Osteocyte (in vitro differentiated cells): ENCODE measurements at regions not wholly inside any gene's neighbourhood (a gene's known extent, or its start where the extent isn't known, plus 50 kb on each side); places are given as distances from the start of the nearest gene placed in this dataset.

Experiments
- DNase-seq: peaks from one replicate; pipeline ENCODE4 v3.0.0; 2021; ENCODE audit warnings: mixed read lengths; ENCODE audit not compliant: unreplicated experiment; ENCODE audit errors: extremely low spot score
- H3K27ac Mint-ChIP-seq: one replicate; pipeline ENCODE4 v1.8.0; 2021; ENCODE audit warnings: mild to moderate bottlenecking, mixed read lengths; ENCODE audit not compliant: unreplicated experiment
- H3K27me3 Mint-ChIP-seq: one replicate; pipeline ENCODE4 v1.8.0; 2021; ENCODE audit warnings: mixed read lengths; ENCODE audit not compliant: unreplicated experiment
- H3K36me3 Mint-ChIP-seq: one replicate; pipeline ENCODE4 v1.8.0; 2021; ENCODE audit warnings: mixed read lengths; ENCODE audit not compliant: unreplicated experiment
- H3K4me1 Mint-ChIP-seq: one replicate; pipeline ENCODE4 v1.8.0; 2021; ENCODE audit warnings: mixed read lengths; ENCODE audit not compliant: unreplicated experiment
- H3K4me3 Mint-ChIP-seq: one replicate; pipeline ENCODE4 v1.8.0; 2021; ENCODE audit warnings: mild to moderate bottlenecking, moderate library complexity, mixed read lengths; ENCODE audit not compliant: unreplicated experiment
- H3K9me3 Mint-ChIP-seq: one replicate; pipeline ENCODE4 v1.8.0; 2021; ENCODE audit warnings: mixed read lengths; ENCODE audit not compliant: unreplicated experiment
- TF ChIP-seq, protein P1 (sequence below): fragments of 200-600 bp; sonication (generic); IDR thresholded peaks from 2 replicates; pipeline ENCODE4 v1.5.0; 2021; ENCODE audit warnings: antibody characterized with exemption, mild to moderate bottlenecking, moderate library complexity

DNA sequence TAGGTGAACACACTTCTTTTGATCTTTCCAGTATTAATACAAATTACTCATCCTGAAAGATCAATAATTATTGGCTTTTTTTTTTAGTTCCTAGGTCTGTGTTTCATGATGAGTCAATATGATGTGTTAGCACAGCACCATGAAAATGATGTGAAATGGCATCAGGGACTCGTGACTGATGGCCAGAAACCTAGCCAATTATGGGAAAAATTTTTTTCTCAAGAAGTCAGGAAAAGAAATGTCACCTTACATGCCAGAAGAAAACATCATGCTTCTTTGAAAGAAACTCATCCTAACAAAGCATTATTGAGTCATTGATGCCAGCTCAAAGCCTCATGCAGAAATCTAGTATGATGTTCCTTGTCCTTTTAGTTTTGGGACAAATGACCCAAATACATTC is 468.3 kb upstream of the CBLB start:
- DNase-seq, result no peak
- no peaks in the 10 kb centered on the region for H3K36me3 Mint-ChIP-seq
- H3K4me1 Mint-ChIP-seq, result peaks cover 27% of the 10 kb centered on the region
- TF ChIP-seq, protein P1, sequence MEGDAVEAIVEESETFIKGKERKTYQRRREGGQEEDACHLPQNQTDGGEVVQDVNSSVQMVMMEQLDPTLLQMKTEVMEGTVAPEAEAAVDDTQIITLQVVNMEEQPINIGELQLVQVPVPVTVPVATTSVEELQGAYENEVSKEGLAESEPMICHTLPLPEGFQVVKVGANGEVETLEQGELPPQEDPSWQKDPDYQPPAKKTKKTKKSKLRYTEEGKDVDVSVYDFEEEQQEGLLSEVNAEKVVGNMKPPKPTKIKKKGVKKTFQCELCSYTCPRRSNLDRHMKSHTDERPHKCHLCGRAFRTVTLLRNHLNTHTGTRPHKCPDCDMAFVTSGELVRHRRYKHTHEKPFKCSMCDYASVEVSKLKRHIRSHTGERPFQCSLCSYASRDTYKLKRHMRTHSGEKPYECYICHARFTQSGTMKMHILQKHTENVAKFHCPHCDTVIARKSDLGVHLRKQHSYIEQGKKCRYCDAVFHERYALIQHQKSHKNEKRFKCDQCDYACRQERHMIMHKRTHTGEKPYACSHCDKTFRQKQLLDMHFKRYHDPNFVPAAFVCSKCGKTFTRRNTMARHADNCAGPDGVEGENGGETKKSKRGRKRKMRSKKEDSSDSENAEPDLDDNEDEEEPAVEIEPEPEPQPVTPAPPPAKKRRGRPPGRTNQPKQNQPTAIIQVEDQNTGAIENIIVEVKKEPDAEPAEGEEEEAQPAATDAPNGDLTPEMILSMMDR, result no peak
- no peaks in the 10 kb centered on the region for H3K27me3 Mint-ChIP-seq
- H3K9me3 Mint-ChIP-seq, result no peaks in the 10 kb centered on the region
- H3K4me3 Mint-ChIP-seq, result no peak overlapping the region
- no peak overlapping the region for H3K27ac Mint-ChIP-seq

DNA sequence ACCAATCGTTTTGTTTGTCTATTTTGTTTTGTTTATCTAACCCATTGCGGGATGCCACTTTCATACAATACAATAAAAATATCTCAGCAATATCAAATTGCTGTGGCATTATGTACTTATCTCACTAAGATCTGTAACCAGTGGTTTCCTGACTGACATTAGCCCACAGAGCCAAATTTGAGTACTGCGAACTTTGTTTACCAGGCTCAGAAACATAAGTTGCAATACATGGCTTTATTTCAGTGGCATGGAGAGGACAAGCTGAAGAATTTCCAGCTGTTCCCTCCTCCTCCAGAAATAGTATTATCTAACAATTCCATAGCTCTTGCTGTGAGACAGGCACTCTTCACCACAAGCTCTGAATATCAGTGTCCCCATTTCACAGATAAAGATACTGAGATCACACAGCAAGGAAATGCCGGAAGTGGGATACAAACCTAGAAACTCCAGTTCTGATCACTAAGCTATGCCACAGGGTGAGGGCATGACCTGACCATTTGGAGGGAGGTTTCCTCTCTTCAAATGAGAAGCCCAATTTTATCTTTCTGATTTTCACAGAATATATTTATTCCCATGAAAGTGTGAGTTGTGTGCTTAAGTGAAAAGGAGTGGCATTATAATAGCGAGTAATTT is 469.9 kb upstream of the CBLB start:
- Mint-ChIP-seq H3K4me3 (no peak overlapping the region), H3K9me3 (no peaks in the 10 kb centered on the region), H3K27me3 (no peaks in the 10 kb centered on the region), H3K4me1 (peaks cover 27% of the 10 kb centered on the region), H3K27ac (no peak overlapping the region), H3K36me3 (no peaks in the 10 kb centered on the region)
- TF ChIP-seq, protein P1, result no peak
- no peak for DNase-seq

DNA sequence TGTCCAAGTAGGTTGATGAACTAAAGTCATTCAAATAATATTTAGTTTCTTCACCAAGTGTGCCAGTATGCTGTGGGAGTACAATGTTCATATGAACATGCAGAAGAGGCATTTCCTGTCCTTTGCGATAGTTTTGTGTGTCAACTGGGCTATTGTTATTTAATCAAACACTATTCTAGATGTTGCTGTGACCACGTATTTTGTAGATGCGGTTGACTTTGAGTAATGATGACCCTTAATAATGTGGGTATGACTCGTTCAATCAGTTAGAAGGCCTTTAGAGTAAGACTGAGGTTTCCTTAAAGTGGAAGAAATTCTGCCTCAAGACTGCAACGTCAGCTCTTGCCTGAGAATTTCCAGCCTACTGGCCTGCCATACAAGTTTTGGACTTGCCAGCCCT is 470.7 kb upstream of the CBLB start:
- no peak overlapping the region for H3K27ac Mint-ChIP-seq
- H3K36me3 Mint-ChIP-seq, result no peaks in the 10 kb centered on the region
- no peak for DNase-seq

DNA sequence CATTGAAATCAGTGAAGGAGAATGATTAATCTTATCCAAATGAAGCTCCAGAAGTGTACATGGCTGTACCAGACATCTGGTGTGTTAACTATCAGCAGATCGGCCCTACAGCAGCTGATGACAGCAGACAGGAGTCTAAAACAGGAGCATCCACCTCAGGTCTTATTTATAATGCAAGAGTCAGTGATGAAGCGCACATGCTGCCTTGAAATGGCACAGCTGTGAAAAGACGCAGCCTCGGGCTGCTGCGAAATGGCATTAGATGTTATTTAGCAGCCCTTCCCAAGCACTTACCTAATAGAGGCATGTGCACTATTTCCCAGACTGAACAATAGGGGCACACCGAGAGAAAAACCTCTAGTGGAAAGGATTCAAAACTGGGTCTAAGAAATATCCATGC is 472.3 kb upstream of the CBLB start:
- DNase-seq, result no peak
- no peaks in the 10 kb centered on the region for H3K27me3 Mint-ChIP-seq
- peaks cover 15% of the 10 kb centered on the region for H3K4me1 Mint-ChIP-seq
- H3K27ac Mint-ChIP-seq, result no peak overlapping the region
- H3K36me3 Mint-ChIP-seq, result no peaks in the 10 kb centered on the region
- TF ChIP-seq, protein P1, result no peak
- no peaks in the 10 kb centered on the region for H3K9me3 Mint-ChIP-seq
- H3K4me3 Mint-ChIP-seq, result no peak overlapping the region

More for the DNA sequence above, 470.7 kb upstream of the CBLB start:
- H3K4me1 Mint-ChIP-seq, result peaks cover 18% of the 10 kb centered on the region
- H3K9me3 Mint-ChIP-seq, result no peaks in the 10 kb centered on the region
- TF ChIP-seq, protein P1, result no peak
- no peaks in the 10 kb centered on the region for H3K27me3 Mint-ChIP-seq
- H3K4me3 Mint-ChIP-seq, result no peak overlapping the region

- TF ChIP-seq, protein P1, result no peak
- DNase-seq, result no peak
- H3K4me3 Mint-ChIP-seq, result no peak overlapping the region
- peaks cover 9% of the 10 kb centered on the region for H3K4me1 Mint-ChIP-seq
- no peaks in the 10 kb centered on the region for H3K36me3 Mint-ChIP-seq
- no peaks in the 10 kb centered on the region for H3K9me3 Mint-ChIP-seq
- H3K27ac Mint-ChIP-seq, result no peak overlapping the region
- H3K27me3 Mint-ChIP-seq, result no peaks in the 10 kb centered on the region
These were observed 472.9 kb upstream of the CBLB start for GRCh38 chr3:106341586-106342162.
